ENCODE measurements at regions not wholly inside any gene's neighbourhood (a gene's known extent, or its start where the extent isn't known, plus 50 kb on each side); places are given as distances from the start of the nearest gene placed in this dataset.

DNA sequence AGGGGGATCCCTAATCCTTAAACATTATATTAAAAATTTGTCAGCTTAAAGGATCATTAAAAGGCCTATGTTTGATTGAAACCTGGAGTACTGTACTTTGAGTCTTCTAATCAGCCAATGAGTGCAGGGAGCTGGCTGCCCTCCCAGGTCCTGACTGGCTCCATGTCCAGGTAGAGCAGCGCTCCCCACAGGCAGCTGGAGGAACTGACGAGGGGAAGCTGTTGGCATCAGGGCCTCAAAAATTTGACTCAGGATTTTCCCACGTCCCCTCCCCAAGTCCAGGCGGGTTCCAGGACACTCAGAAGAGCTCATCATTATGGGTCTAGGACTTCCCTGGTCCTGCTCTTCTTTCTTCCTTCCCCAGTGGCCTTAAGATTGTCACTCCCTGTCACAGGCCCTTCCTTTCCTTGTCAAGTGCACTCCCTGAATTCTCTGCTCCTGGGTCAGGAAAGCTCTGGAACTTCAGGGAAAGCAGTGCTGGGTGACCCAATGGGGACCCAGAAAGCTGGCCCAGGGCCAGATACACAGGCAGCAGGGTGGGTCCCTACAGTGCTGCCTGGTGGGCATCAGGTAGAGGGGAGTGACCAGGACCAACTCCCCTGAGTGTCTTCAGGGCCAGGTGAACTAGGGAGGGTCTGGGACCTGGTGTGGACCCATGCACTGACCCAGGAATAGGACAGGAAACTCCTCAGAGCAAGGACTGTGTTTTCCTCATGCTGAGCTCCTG lies 65.5 kb downstream of the GGTLC2 start:
- Histone ChIP-seq H3K4me3 (ENCODE audit: low read length) (no peak overlapping the region), H3K4me2 (ENCODE audit: low read length) (no peak overlapping the region), H3K4me1 (ENCODE audit: control insufficient read depth, insufficient read depth, low read length) (peaks cover 15% of the 10 kb centered on the region), H3K9me3 (replicated peaks; ENCODE audit: low read length) (no peaks in the 10 kb centered on the region), H3K9ac (ENCODE audit: low read depth, low read length) (no peak overlapping the region), H3K36me3 (ENCODE audit: insufficient read depth, low read length) (no peaks in the 10 kb centered on the region), H3K27me3 (ENCODE audit: control insufficient read depth, insufficient read depth, low read length) (no peaks in the 10 kb centered on the region)

DNA sequence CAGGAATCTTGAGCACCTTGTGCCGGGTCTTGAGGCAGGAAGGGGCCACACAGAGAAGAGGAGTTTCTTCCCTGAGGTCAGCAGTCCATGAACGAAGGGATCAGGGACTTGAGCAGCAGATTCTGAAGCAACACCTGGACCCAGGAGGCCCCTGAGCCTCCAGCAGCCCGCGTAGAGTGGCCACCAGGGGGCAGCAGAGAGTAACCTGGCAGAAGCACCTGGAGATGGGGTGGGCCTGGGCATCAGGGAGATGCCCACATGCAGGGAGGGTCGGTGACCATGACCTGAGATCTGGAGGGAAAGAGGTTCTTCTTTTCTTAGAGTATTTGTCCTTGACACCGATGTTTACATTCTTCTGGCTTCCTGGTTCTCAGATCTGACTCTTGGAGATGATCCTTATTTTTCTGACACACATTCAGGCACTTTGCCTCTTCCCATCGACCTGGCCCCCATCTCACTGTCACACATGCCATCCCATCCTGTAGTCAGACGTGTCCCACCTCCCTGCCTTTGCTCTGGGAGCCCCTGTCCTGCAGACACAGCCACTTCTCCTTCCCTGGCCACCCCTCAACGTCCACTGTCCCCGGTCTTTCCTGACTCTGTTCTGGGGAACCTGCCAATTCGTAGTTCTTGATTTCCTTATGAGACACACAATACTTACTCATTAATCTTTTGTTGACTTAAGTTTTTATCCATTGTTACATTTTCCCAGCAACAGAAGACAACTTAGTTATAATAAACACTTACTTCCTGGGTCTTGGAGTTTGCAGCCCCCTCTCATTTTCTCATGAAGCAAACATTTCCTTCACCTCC lies 66.5 kb downstream of the GGTLC2 start:
- Histone ChIP-seq H3K9me3 (replicated peaks; ENCODE audit: low read length) (no peaks in the 10 kb centered on the region), H3K9ac (ENCODE audit: low read depth, low read length) (no peak overlapping the region), H3K4me3 (ENCODE audit: low read length) (no peak overlapping the region), H3K4me2 (ENCODE audit: low read length) (peak overlapping the region; percentile 54), H3K4me1 (ENCODE audit: control insufficient read depth, insufficient read depth, low read length) (peaks cover 15% of the 10 kb centered on the region), H3K27me3 (ENCODE audit: control insufficient read depth, insufficient read depth, low read length) (no peaks in the 10 kb centered on the region), H3K36me3 (ENCODE audit: insufficient read depth, low read length) (no peaks in the 10 kb centered on the region)

DNA sequence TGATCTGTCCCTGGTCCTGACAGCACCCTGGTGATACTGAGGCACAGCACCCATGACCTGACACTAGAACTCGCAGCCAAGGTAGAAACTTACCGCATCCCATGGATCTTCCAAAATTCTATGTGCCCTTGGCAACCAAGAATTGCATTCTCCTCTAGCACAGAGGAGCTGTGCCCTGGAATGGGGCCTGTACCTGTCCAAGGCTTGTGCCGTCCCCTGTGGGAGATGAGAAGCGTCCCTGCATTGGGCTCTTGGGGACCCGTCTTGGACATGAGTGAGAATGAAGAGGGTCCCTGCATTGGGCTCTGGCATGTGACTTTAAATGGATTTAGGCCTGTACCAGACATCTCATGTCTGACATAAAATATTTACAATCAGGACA lies 67.1 kb downstream of the GGTLC2 start:
- H3K4me2 ChIP-seq (ENCODE audit: low read length) = peak overlapping the region; percentile 54
- no peak overlapping the region for H3K4me3 ChIP-seq (ENCODE audit: low read length)
- peaks cover 15% of the 10 kb centered on the region for H3K4me1 ChIP-seq (ENCODE audit: control insufficient read depth, insufficient read depth, low read length)
- H3K27me3 ChIP-seq (ENCODE audit: control insufficient read depth, insufficient read depth, low read length) = no peaks in the 10 kb centered on the region
- H3K9ac ChIP-seq (ENCODE audit: low read depth, low read length) = peak overlapping the region; percentile 15
- no peaks in the 10 kb centered on the region for H3K36me3 ChIP-seq (ENCODE audit: insufficient read depth, low read length)
- H3K9me3 ChIP-seq (replicated peaks; ENCODE audit: low read length) = no peaks in the 10 kb centered on the region

DNA sequence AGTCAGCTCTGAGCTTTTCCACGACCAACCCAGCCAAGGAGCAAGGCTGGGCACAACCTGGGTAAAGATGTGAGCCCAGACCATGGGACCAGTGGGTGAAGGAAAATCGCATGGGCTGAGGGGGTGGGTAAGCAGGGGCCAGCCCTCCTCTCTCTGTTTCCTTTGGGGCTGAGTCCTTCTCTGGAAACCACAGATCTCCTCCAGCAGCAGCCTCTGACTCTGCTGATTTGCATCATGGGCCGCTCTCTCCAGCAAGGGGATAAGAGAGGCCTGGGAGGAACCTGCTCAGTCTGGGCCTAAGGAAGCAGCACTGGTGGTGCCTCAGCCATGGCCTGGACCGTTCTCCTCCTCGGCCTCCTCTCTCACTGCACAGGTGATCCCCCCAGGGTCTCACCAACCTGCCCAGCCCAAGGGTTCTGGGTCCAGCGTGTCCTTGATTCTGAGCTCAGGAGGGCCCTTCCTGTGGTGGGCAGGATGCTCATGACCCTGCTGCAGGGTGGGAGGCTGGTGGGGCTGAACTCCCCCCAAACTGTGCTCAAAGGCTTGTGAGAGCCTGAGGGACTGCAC lies 67.8 kb downstream of the GGTLC2 start:
- Histone ChIP-seq H3K36me3 (ENCODE audit: insufficient read depth, low read length) (no peaks in the 10 kb centered on the region), H3K9ac (ENCODE audit: low read depth, low read length) (no peak overlapping the region), H3K27me3 (ENCODE audit: control insufficient read depth, insufficient read depth, low read length) (no peaks in the 10 kb centered on the region), H3K4me2 (ENCODE audit: low read length) (no peak overlapping the region), H3K4me3 (ENCODE audit: low read length) (no peak overlapping the region), H3K4me1 (ENCODE audit: control insufficient read depth, insufficient read depth, low read length) (peaks cover 15% of the 10 kb centered on the region), H3K9me3 (replicated peaks; ENCODE audit: low read length) (no peaks in the 10 kb centered on the region)

DNA sequence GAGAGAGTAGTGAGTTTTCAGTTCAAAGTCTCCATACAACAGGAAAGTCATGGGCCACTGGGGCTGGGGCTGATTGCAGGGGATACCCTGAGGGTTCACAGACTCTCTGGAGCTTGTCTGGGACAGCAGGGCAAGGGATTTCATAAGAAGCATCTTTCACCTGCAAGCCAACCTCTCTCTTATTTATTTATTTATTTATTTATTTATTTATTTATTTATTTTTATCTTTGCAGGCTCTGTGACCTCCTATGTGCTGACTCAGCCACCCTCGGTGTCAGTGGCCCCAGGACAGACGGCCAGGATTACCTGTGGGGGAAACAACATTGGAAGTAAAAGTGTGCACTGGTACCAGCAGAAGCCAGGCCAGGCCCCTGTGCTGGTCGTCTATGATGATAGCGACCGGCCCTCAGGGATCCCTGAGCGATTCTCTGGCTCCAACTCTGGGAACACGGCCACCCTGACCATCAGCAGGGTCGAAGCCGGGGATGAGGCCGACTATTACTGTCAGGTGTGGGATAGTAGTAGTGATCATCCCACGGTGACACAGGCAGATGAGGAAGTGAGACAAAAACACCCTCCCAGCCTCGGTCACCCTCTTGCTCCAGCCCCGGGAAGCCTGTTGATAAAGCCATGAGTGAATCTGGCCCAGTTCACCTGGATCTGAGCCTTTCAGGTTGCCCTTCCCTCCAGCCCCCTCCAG lies 68.4 kb downstream of the GGTLC2 start:
- H3K4me3 ChIP-seq (ENCODE audit: low read length) = no peak overlapping the region
- H3K4me1 ChIP-seq (ENCODE audit: control insufficient read depth, insufficient read depth, low read length) = peaks cover 15% of the 10 kb centered on the region
- H3K4me2 ChIP-seq (ENCODE audit: low read length) = no peak overlapping the region
- H3K9ac ChIP-seq (ENCODE audit: low read depth, low read length) = no peak overlapping the region
- H3K9me3 ChIP-seq (replicated peaks; ENCODE audit: low read length) = no peaks in the 10 kb centered on the region
- no peaks in the 10 kb centered on the region for H3K27me3 ChIP-seq (ENCODE audit: control insufficient read depth, insufficient read depth, low read length)
- H3K36me3 ChIP-seq (ENCODE audit: insufficient read depth, low read length) = no peaks in the 10 kb centered on the region

DNA sequence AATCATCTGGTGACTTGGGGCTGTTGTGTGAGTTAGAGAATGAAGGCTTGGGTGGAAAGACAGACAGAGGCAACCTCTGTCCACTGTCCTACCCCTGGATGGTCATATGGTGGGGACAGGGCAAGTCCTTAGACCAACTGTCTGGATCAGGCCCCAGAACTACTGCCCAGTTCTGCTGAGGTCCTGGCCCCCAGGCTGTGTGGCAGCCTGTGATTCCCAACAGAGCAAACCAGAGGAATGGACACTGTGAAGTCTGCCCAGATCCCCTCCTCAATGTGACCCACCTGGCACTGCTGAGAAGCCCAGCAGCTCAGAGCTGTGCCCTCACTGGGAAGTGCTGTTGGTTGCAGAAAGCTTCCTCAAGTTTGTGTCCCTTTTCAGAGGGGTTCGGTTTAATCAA lies 69.0 kb downstream of the GGTLC2 start:
- Histone ChIP-seq H3K9ac (ENCODE audit: low read depth, low read length) (no peak overlapping the region), H3K4me2 (ENCODE audit: low read length) (no peak overlapping the region), H3K9me3 (replicated peaks; ENCODE audit: low read length) (no peaks in the 10 kb centered on the region), H3K36me3 (ENCODE audit: insufficient read depth, low read length) (no peaks in the 10 kb centered on the region), H3K27me3 (ENCODE audit: control insufficient read depth, insufficient read depth, low read length) (no peaks in the 10 kb centered on the region), H3K4me3 (ENCODE audit: low read length) (no peak overlapping the region), H3K4me1 (ENCODE audit: control insufficient read depth, insufficient read depth, low read length) (peaks cover 16% of the 10 kb centered on the region)

DNA sequence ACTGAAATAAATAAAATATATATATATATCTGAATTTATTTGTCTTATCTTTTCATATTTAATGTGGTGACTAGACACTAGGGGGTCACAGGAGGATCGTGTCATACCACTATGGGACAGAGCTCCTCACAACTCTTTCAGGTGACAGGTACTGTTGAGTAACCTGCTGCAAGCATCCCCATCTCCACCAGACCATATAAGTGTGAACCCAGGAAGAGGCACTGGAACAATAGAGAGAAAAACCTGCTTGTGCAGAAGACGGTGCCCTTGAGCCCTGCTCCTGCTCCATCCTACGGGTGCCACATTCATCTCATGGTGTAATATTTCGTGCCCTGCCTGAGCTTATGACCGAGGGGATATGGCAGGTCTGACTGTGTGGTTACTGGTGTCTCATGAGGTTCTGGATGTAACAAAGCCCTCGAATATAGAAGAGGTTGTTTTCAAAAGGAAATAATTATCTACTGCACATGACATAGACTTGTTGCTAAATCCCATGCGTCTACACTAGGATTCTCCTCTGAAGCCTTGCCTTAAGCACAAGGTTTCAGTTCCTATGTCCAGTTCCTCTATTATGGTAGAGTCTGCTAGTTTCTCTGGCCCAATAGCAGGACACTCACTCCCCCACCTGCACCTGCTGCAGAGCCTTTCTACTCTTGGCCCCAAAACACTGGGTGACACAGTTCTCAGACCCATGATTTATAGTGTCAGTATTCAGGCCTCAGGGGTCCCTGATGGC lies 70.4 kb downstream of the GGTLC2 start:
- Histone ChIP-seq H3K4me3 (ENCODE audit: low read length) (no peak overlapping the region), H3K4me2 (ENCODE audit: low read length) (no peak overlapping the region), H3K9me3 (replicated peaks; ENCODE audit: low read length) (no peaks in the 10 kb centered on the region), H3K9ac (ENCODE audit: low read depth, low read length) (no peak overlapping the region), H3K4me1 (ENCODE audit: control insufficient read depth, insufficient read depth, low read length) (peaks cover 29% of the 10 kb centered on the region), H3K27me3 (ENCODE audit: control insufficient read depth, insufficient read depth, low read length) (no peaks in the 10 kb centered on the region), H3K36me3 (ENCODE audit: insufficient read depth, low read length) (no peaks in the 10 kb centered on the region)

DNA sequence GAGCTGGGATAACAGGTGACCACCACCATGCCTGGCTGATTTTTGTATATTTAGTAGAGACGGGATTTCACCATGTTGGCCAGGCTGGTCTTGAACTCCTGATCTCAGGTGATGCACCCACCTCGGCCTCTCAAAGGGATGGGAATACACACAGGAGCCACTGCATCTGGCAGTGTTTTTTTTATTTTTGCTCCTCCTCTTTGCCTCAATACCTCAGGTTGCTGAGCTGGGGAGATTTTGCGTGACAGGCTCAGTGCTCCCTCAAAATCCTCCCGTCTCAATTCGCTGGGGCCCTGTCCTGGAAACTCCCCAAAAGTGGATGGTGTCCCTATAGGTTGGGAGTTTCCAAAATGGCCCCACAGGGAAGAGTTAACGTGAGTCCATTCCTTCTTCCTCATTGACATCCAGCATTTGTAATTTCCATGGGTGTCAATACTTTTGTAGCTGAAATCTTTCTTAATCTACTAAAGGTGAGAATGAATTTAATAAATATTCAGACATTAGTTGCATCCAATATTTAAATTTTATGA lies 71.8 kb downstream of the GGTLC2 start:
- H3K4me2 ChIP-seq (ENCODE audit: low read length) = no peak overlapping the region
- H3K36me3 ChIP-seq (ENCODE audit: insufficient read depth, low read length) = no peaks in the 10 kb centered on the region
- H3K4me1 ChIP-seq (ENCODE audit: control insufficient read depth, insufficient read depth, low read length) = peaks cover 39% of the 10 kb centered on the region
- no peak overlapping the region for H3K9ac ChIP-seq (ENCODE audit: low read depth, low read length)
- H3K4me3 ChIP-seq (ENCODE audit: low read length) = no peak overlapping the region
- no peaks in the 10 kb centered on the region for H3K27me3 ChIP-seq (ENCODE audit: control insufficient read depth, insufficient read depth, low read length)
- H3K9me3 ChIP-seq (replicated peaks; ENCODE audit: low read length) = no peaks in the 10 kb centered on the region

DNA sequence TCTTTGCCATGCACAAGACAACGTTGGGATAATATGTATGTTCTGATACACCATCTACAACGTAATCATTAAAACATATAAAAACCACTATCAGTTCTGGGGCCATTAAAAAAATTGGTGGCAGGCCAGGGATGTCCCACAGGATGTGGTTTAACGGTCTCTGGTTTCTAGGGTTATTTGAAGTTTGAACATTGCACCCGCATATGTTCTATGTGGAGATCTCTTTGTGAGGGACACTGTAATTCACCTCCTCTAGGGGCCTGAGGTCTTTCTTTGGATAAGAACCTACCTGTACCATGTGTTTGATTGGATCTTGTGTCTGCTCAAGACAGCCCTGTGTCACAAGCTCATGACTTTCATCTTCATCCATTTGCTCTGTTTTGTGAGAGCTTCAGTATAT lies 73.2 kb downstream of the GGTLC2 start:
- no peaks in the 10 kb centered on the region for H3K9me3 ChIP-seq (replicated peaks; ENCODE audit: low read length)

DNA sequence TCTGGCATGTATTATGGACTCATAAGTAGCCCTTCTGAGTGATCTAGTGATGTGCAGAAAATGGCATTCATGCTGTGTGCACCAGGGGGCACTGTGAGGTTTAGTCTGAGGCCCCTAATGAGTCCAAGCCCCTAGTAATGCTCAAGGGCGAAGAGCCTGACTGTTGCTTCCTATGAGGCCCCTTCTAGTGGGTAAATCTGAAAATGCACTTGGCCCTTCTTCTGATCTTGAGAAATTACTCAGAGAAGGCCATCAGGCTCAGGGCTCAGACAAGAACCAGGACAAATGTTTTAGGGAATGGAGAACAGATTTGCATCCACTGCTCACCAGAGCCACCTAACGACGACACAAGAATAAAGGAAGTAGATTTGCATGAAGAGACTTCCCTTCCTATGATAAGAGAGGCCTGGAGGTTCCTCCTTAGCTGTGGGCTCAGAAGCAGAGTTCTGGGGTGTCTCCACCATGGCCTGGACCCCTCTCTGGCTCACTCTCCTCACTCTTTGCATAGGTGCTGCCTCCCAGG lies 75.8 kb downstream of the GGTLC2 start:
- H3K4me2 ChIP-seq (ENCODE audit: low read length) = no peak overlapping the region
- no peaks in the 10 kb centered on the region for H3K9me3 ChIP-seq (replicated peaks; ENCODE audit: low read length)
- H3K4me1 ChIP-seq (ENCODE audit: control insufficient read depth, insufficient read depth, low read length) = peaks cover 43% of the 10 kb centered on the region
- H3K9ac ChIP-seq (ENCODE audit: low read depth, low read length) = no peak overlapping the region
- H3K36me3 ChIP-seq (ENCODE audit: insufficient read depth, low read length) = no peaks in the 10 kb centered on the region
- no peaks in the 10 kb centered on the region for H3K27me3 ChIP-seq (ENCODE audit: control insufficient read depth, insufficient read depth, low read length)
- H3K4me3 ChIP-seq (ENCODE audit: low read length) = no peak overlapping the region

More for the DNA sequence above, 73.2 kb downstream of the GGTLC2 start:
- Histone ChIP-seq H3K4me3 (ENCODE audit: low read length) (no peak overlapping the region), H3K4me1 (ENCODE audit: control insufficient read depth, insufficient read depth, low read length) (peaks cover 42% of the 10 kb centered on the region), H3K4me2 (ENCODE audit: low read length) (no peak overlapping the region), H3K9ac (ENCODE audit: low read depth, low read length) (no peak overlapping the region), H3K36me3 (ENCODE audit: insufficient read depth, low read length) (no peaks in the 10 kb centered on the region), H3K27me3 (ENCODE audit: control insufficient read depth, insufficient read depth, low read length) (no peaks in the 10 kb centered on the region)

All from skeletal muscle satellite cell (primary cell).